Medulla oblongata (tissue), 1 donor: ENCODE measurements at regions not wholly inside any gene's neighbourhood (a gene's known extent, or its start where the extent isn't known, plus 50 kb on each side); places are given as distances from the start of the nearest gene placed in this dataset.

Source experiments
- DNase-seq: peaks from one replicate; pipeline ENCODE4 v3.0.0-alpha.2; 2015; ENCODE audit errors: extremely low spot score

- no peak for DNase-seq
Measured at GRCh38 chr5:38099205-38100168, 158.9 kb upstream of the EGFLAM start.

- DNase-seq, result no peak
Measured at GRCh38 chr5:38094889-38095288, 163.5 kb upstream of the EGFLAM start.

GRCh38 chr5:38093855-38094254 lies 164.5 kb upstream of the EGFLAM start:
- no peak for DNase-seq

GRCh38 chr5:38086777-38087176 lies 171.6 kb upstream of the EGFLAM start:
- DNase-seq, result no peak

- DNase-seq, result peak; percentile 62
Measured at GRCh38 chr5:38079620-38080402, 178.5 kb upstream of the EGFLAM start.

- no peak for DNase-seq
Measured at GRCh38 chr5:38078161-38078560, 180.2 kb upstream of the EGFLAM start.

GRCh38 chr5:38077652-38078051 lies 180.7 kb upstream of the EGFLAM start:
- no peak for DNase-seq

- DNase-seq, result peak; percentile 29
Measured at GRCh38 chr5:38071831-38072694, 186.3 kb upstream of the EGFLAM start.

GRCh38 chr5:38070304-38070950 lies 187.9 kb upstream of the EGFLAM start:
- no peak for DNase-seq

- DNase-seq, result no peak
Measured at GRCh38 chr5:38069360-38069759, 189.0 kb upstream of the EGFLAM start.

GRCh38 chr5:38060354-38060753 lies 198.0 kb upstream of the EGFLAM start:
- DNase-seq, result no peak

- DNase-seq, result no peak
Measured at GRCh38 chr5:38059876-38060275, 198.5 kb upstream of the EGFLAM start.

- DNase-seq, result no peak
Measured at GRCh38 chr5:38051711-38052511, 206.4 kb upstream of the EGFLAM start.

- DNase-seq, result no peak
Measured at GRCh38 chr5:38048400-38048799, 208.6 kb upstream of the GDNF start.

GRCh38 chr5:38046103-38046502 lies 206.3 kb upstream of the GDNF start:
- no peak for DNase-seq

- DNase-seq, result no peak
Measured at GRCh38 chr5:38045446-38045845, 205.6 kb upstream of the GDNF start.

- no peak for DNase-seq
Measured at GRCh38 chr5:38039826-38040225, 200.0 kb upstream of the GDNF start.

GRCh38 chr5:38039091-38039490 lies 199.2 kb upstream of the GDNF start:
- DNase-seq, result no peak

GRCh38 chr5:38036765-38037164 lies 196.9 kb upstream of the GDNF start:
- DNase-seq, result no peak

GRCh38 chr5:38032149-38032548 lies 192.3 kb upstream of the GDNF start:
- DNase-seq, result no peak
